ENCODE measurements at regions not wholly inside any gene's neighbourhood (a gene's known extent, or its start where the extent isn't known, plus 50 kb on each side); places are given as distances from the start of the nearest gene placed in this dataset.

DNA sequence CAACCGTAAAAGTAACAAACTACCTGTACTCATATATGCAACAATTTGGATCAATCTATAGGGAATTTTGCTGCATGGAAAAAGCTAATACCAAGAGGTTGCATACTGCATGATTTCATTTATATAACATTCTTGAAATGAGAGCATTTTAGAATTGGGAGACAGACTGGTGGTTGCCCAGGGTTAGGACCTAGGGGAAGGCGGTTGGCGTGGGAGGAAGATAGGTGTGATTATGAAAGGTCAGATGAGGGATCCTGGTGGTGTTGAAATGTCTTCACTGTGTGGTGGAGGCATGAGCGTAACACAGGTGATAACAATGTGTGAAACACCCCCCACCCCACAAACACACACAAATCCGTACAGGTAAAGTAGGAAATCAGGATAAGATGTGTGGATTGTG is 176.6 kb upstream of the ZBED5 start:
- TF ChIP-seq, protein P1, sequence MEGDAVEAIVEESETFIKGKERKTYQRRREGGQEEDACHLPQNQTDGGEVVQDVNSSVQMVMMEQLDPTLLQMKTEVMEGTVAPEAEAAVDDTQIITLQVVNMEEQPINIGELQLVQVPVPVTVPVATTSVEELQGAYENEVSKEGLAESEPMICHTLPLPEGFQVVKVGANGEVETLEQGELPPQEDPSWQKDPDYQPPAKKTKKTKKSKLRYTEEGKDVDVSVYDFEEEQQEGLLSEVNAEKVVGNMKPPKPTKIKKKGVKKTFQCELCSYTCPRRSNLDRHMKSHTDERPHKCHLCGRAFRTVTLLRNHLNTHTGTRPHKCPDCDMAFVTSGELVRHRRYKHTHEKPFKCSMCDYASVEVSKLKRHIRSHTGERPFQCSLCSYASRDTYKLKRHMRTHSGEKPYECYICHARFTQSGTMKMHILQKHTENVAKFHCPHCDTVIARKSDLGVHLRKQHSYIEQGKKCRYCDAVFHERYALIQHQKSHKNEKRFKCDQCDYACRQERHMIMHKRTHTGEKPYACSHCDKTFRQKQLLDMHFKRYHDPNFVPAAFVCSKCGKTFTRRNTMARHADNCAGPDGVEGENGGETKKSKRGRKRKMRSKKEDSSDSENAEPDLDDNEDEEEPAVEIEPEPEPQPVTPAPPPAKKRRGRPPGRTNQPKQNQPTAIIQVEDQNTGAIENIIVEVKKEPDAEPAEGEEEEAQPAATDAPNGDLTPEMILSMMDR (conservative IDR thresholded peaks at IDR 0.05; ENCODE audit: low read depth, low read length) = no peak
- H3K4me3 ChIP-seq (ENCODE audit: low read length) = no peak overlapping the region
- no peak for DNase-seq (ENCODE audit: low read depth)

DNA sequence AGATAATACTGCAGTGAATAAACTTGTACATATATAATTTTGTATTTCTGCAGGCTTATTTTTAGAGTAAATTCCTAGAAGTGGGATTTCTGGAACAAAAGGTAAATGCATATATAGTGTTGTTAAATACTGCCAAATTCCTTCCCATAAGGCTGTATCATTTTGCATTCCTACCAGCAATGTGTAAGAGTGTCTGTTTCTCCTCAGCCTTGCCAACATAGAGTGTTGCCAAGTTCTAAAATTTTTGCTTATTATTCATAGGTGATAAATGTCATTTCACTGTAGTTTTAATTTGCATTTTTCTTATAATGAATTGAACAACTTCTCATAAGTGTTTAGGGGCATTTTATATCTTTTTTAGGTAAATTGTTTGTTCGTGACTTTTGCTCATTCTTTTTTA is 174.2 kb upstream of the ZBED5 start:
- no peak overlapping the region for H3K4me3 ChIP-seq (ENCODE audit: low read length)
- TF ChIP-seq, protein P1 (conservative IDR thresholded peaks at IDR 0.05; ENCODE audit: low read depth, low read length) = no peak
- no peak for DNase-seq (ENCODE audit: low read depth)

DNA sequence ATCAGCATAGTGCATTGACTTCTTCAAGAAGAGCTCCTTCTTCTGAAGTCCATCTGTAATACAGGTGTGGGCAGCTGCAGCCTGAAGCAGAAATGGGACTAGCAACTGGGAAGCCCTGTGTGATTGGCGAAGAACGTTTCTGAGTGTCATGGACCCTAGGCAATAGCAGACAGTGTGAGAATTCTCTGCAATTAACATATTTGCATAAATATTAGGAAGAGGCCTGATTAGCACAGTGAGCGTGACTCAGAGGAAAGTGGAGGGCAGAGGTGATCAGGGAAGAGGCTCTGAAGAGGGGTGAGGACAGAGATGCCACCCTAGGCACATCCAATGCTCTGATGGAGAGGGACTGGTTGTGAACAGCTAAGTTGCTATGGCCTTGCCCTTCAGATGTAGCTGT is 171.2 kb upstream of the ZBED5 start:
- no peak for DNase-seq (ENCODE audit: low read depth)
- no peak overlapping the region for H3K4me3 ChIP-seq (ENCODE audit: low read length)
- TF ChIP-seq, protein P1 (conservative IDR thresholded peaks at IDR 0.05; ENCODE audit: low read depth, low read length) = no peak

DNA sequence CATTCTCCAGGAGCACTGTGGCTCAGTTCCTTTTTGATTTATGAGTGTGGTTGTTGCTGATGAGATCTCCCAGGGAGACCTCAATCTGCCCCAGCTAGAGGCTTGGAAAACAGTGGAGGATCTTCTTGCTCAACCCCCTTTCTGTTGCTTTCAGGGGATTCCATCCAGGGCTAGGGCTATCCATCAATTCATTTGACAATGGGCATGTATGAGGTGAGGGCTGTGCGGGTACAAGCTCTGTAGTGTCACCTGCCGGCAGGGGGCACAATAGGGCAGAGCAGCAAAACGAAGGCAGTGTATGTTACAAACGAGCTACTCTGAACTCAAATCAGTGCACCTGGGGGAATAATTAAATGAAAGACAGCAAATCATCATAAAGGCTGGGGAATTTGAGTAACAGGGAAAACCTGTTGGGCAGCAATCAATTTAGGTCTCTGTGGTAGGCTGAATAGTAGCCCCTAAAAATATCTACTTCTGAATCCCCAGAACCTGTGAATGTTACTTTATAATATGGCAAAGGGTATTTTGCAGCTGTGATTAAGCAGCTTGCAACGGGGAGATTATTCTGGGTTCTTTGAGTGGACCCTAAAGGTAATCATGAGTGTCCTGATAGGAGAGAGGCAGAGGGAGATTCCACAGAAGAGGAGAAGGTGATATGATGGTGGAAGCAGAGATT is 170.3 kb upstream of the ZBED5 start:
- DNase-seq (ENCODE audit: low read depth) = no peak
- H3K4me3 ChIP-seq (ENCODE audit: low read length) = no peak overlapping the region
- TF ChIP-seq, protein P1 (conservative IDR thresholded peaks at IDR 0.05; ENCODE audit: low read depth, low read length) = peak; percentile 88

DNA sequence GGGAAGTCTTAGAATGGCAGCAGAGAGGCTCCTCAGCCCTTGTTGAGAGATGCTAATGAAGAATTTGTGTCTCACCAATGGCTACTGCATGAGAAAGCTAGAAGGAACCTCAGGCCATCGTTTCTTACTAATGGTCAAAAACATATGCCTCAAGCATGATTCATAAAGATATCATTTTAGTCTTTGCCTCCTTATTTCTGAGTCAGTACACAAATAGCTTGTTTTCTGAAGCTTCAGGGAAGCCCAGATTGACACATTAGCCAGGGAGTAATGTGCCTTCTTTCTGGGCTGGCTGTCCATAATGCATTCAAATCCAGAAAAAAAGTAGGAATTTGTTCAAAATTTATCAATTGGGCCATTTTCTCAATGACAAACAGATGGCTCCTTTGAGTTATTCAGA is 169.4 kb upstream of the ZBED5 start:
- no peak for DNase-seq (ENCODE audit: low read depth)
- no peak overlapping the region for H3K4me3 ChIP-seq (ENCODE audit: low read length)
- TF ChIP-seq, protein P1 (conservative IDR thresholded peaks at IDR 0.05; ENCODE audit: low read depth, low read length) = no peak

DNA sequence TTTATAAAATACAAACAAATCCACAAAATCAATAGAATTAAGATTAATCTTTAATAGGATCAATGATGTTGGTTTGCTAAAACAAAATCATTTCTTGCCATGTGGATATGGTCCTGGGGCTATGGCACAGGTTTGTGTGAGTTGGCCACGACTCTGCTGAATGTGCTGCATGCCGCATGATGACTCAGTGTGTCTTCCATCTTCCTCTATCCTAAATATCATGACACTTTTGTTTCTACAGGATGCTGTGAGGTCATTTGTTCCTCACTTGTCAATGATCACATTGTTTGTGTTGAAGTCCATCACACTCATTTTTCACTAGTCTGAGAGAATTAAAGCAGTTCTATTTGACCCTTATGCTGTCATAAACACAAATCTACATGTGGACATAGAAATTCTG is 167.2 kb upstream of the ZBED5 start:
- no peak overlapping the region for H3K4me3 ChIP-seq (ENCODE audit: low read length)
- TF ChIP-seq, protein P1 (conservative IDR thresholded peaks at IDR 0.05; ENCODE audit: low read depth, low read length) = no peak
- no peak for DNase-seq (ENCODE audit: low read depth)

DNA sequence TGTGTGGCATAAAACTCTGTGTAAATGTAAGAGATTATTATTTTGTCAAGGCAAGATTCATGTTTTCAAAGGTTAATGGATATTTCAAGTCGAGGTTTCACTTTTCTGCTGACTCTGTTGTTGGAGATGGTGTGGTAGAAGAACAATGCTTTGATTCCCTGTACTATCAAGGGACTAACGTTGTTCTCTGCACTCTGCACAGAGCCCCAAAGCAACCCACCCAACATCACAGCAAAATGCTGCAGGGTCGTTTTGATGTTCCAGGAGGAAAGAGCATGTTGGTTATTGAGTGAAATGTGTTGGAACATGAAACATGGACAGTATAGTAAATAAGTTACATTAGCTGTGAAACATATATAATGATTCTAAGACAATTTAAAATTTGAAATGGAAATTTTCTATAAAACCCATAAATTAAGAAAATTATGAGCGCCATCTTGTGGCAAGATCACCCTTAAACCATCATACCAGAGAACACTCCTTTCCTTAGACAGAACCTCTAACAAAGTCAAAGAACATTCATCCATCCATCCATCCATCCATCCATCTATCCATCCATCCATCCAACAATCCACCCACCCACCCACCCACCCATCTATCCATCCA is 164.4 kb upstream of the ZBED5 start:
- H3K4me3 ChIP-seq (ENCODE audit: low read length) = no peak overlapping the region
- TF ChIP-seq, protein P1 (conservative IDR thresholded peaks at IDR 0.05; ENCODE audit: low read depth, low read length) = peak; percentile 54
- DNase-seq (ENCODE audit: low read depth) = no peak
